ENCODE measurements at regions not wholly inside any gene's neighbourhood (a gene's known extent, or its start where the extent isn't known, plus 50 kb on each side); places are given as distances from the start of the nearest gene placed in this dataset.

DNA sequence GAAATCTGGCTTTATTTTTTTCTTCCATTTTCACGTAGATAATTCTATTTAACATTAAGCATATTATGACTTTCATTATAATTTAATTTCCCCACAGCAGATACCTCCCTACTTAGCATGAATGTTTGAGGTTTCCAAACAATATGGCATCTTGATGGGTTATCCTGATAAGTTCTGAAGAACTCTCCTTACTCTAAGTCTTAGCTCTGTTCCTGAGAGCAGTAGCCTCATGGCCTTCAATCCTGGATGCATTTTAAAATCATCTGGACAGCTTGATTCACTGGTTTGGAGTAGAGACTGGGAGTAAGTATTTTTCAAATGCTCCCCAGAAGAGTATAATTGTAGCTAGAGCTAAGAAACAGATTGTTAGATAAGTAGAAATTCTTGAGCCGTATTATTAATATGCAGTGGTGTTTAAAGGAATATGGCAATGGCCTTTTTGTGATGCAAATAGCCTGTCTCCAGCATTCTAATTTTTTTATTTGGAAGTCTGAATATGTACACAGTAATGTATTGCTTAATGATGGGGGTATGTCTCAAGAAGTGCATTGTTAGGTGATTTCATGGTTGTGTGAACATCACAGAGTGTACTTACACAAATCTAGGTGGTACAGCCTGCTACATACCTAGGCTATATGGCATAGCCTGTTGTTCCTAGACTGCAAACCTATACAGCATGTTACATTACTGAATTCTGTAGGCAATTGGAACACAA is 110.5 kb upstream of the EEF1E1 start:
- DNase-seq = no peak

DNA sequence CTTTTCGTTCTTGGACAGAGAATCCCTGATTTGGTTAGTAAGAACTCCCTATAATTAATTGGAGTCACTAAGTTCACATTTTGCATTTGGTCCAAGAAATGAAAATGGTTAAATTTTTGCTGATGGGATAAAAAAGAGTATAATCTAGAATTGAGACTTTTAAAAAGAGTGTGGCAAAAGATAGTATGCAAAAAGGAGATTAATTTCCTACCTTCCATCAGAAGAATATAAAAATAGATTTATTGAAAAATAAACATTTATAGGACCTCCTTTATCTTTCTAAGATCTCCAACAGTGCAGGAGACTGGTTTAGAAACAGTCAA is 105.5 kb upstream of the EEF1E1 start:
- DNase-seq = no peak

- no peak for DNase-seq
Measured at GRCh38 chr6:8207191-8207868, 105.0 kb upstream of the EEF1E1 start.

GRCh38 chr6:8203337-8203736 is 101.0 kb upstream of the EEF1E1 start:
- DNase-seq = no peak

DNA sequence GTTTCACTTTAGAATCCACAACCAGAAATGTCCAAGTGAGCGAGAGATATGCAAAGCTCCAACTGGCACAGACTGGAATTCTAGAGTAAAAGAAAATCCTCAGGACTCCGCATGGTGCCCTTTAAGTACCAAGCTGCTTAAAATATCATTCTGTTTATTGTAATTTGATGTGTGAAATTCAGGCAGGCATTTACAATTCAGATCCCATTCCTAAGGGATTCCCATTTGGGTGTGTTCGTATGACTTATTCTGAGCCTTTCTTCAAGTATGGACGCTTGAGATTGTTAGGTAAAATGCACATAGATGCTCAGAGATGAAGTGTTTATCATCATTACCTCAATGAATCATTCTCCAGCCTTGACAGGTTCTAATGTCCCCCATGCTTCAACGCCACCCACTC is 99.3 kb upstream of the EEF1E1 start:
- no peak for DNase-seq

DNA sequence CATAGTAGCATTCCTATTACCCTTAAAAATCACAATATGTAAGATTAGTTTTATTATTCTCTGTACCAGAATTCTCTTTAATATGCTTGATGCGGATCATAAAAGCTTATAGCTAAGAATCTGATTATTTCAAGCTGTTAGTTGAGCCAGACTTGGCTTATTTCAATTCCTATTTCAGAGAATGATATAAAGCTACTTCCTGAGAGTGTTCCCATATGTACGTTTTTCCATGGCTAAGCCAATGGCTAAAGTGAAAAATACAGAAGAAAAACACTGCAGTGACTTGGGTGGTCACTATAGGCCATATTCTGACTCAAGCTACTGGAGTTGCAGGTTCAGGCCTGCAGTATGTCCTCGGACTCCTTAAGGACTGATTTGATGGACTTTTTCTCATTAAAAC is 97.9 kb upstream of the EEF1E1 start:
- DNase-seq = no peak

DNA sequence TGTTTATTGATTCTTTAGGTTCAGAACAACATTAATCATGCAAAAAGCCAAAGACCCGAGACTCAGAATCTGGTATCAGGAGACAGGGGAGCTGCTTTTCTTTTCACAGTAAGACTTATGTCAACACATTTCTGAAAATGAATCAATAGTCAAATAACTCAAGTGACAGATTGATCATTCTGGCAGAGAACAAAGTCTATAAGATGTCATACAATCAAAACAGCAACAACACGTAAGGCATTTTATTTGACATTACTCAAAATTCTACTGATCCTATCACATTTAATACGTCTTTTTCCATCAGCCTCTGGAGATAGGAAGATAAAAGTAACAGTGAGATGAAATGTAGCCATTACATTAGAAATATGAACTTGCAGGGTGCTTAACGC is 93.4 kb upstream of the EEF1E1 start:
- no peak for DNase-seq

- DNase-seq = no peak
Measured at GRCh38 chr6:8195040-8195713, 92.8 kb upstream of the EEF1E1 start.

GRCh38 chr6:8194490-8194889 is 92.1 kb upstream of the EEF1E1 start:
- DNase-seq = no peak

- DNase-seq = no peak
Measured at GRCh38 chr6:8193541-8193940, 91.2 kb upstream of the EEF1E1 start.

- DNase-seq = no peak
Measured at GRCh38 chr6:8192597-8192996, 90.2 kb upstream of the EEF1E1 start.

DNA sequence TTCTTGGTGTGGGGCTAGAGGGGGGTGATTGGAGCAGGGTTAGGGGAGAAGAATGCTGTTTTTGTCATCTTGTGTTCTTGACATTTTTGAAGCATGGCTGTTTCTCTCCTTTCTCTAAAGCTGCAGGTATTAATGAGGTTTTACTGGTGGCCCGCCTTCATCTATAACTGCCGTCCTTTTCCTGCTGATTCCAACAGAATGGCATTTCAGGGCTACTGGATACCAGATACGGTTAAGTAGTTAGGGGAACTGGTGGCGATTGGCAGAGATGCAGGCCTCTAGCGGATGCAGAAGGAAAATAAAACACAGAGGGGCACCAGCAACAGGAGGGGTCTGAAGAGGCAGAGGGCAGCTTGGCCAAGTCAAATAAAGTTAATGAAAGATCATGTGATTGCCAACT is 89.7 kb upstream of the EEF1E1 start:
- no peak for DNase-seq

- no peak for DNase-seq
Measured at GRCh38 chr6:8191629-8192028, 89.3 kb upstream of the EEF1E1 start.

DNA sequence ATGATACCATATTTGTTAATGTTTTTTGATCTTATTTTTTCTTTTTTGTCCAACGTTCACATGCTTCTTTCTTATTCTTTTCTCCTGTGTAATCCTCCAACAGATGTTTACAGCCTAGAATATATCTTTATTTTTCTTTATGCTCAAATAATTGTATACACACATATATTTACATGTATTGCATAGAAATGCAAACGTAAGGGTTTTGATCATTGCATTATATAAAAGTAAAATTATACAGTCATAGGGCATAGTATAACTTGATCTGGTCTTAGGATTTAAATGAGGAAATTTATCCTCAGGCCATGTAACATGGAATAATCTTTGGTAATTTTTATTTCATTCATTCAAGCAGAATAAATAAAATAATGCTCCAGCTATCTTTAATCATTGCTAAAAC is 84.9 kb upstream of the EEF1E1 start:
- DNase-seq = no peak

DNA sequence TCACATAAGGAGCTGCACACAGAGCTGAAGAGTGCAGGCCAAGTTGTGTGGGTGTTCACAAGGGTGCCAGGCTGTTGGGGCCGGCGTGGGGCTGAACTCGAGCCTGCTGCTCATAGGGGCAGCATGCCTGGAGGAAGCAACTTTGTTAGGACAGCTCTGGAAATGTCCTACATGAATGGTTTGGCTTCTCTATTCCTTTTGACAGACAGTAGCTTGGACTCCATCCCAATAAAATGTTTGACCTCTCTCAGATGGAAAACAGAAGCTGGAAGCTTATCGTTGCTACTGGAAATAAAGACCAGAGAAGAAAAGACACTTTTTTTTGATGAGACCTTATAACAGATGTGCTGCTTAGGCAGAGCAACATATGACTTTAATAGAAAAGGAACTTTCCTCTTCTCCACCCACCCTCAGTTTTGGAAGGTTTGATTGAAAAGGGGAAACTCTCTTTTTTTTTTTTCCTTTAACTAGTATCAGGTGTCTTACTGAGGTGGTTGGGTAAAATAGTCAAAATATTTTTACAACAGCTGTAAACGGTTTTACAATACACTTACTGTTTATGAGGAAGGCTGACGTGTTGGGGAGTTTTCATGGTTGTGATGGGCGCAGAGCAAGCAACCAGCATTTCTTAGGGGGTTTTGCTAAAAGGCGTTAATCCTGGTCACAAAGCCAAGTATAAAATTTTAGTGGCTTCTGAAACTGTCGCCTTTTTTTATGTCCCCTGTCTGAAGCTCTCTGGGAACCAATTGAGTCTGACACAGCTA is 80.7 kb upstream of the EEF1E1 start:
- DNase-seq = no peak

DNA sequence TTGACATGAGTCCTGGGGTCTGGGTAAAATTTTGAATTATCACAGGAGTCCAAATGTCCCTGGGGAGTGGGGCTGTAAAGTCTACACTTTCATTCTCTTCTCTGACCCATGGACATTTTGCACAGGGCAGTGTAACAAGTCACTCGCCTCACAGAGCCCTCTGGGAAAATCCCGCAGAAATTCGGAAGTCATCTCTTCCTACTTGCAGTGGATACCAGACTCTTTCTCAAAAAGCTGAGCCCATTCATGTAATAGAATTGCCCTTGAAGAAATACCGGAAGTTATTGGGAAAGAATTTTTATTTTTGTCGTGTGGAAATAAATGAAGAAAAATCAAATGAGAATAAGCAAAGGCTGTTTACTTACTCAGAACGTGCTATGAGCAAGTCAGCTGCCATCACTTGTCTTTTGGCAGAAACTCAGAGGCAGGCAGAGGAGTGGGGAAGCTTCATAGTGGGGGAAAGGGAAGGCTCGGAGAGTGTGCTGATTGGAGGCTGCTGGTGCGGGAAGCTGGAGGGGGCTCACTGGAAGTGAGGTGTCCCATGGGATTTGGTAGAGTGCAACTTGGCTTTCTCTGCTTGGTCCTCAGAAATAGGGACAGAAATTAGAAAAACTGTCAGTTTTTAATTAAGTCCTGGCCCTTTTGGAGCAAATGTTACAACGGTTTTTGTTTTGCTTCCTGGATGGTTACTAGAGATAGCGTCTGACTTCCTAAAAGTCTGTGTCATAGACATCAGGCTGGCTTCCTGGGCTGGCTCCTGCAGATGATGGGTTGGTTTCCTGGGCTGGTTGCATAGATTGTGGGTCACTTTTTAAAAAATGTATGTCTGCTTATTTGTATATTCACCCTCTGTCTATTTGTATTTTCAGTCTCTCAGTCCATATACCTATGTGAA is 79.8 kb upstream of the EEF1E1 start:
- DNase-seq = no peak

DNA sequence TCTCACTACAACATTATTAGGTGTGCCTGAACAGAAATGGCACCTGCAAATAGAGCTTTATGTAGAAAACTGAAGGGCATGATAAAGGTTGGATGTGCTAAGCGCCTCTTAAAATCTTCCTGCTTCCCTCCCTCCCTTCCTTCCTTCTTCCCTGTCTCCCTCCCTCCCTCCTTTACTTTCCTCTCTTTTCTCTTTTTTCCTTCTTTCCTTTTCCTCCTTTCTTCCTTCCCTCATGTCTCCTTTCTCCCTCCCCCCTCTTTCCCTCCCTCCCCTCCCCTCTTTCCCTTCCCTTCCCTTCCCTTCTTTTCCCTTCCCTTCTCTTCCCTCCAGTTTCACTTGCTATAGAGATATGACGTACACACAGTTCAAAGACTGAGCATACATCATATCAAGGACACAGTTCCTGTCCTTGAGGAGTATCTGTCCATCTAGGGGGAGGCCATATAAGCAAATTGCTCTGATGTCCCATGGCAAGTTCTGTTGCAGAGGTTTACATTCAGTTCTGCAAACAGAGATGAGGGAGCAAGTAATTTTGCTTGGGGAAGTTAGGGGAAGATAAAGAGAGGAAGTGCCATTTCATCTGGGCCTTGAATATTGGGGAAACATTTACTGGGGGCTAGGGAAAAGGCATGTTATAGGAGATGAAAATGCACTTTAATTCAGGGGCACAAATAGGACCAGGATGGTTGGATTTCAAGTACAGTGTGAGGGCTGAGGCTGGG is 79.0 kb upstream of the EEF1E1 start:
- no peak for DNase-seq

DNA sequence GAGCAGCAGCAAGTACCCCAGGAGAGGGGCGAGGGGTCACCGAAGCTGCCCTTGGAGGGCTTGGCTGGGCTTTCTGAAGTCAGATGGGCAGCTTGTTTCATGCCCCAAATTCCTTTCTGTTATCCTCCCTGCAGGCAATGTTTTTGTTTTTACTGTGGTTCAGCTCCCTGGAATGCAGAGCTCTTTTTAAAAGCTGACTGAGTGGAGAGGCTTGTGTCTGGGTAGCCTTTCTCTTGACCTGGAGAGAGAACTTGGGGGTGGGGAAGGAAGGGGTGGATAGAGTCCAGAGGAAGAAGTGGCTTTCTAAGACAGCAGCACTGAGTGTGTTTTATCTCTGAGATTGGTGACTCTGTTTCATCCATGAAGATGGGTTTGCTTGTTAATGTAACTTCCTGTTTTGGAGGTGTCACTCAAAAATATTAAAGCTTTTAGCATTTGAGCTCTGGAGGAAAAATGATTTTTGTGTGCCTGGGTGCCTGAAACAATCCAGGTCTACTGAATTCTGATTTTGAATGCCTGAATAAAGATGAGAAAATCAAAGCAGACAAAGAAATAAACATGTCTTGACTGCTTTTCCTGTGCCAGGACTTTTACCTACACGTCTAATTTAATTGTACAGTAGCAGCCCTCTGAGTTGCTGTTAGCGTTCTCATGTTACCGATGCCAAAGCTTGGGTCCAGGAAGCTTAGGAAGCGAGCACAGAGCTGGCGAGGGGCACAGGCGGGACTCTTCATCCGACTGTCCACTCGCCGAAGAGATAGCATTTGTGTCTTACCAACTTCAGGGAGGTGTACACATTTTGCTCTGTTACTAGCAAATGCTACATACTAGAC is 78.2 kb upstream of the EEF1E1 start:
- no peak for DNase-seq

DNA sequence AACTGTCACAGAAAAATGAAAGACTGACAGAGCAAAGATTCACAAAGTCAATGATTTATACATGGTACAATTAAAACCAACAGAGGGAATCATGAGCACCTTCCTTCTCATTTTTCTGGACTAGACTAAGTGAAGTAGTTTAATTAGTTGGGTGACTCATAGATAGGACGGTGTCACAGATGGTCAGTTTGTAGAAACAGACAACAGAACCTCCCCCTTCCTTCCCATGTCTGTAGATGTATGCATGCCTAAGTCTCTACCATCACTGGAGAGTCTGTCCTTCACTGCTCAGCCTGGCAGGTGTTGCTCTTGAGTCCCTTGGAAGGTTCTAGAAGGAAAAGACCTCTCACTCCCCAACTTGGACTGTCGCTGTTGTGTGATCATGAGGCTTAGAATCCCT is 75.4 kb upstream of the EEF1E1 start:
- DNase-seq = no peak

DNA sequence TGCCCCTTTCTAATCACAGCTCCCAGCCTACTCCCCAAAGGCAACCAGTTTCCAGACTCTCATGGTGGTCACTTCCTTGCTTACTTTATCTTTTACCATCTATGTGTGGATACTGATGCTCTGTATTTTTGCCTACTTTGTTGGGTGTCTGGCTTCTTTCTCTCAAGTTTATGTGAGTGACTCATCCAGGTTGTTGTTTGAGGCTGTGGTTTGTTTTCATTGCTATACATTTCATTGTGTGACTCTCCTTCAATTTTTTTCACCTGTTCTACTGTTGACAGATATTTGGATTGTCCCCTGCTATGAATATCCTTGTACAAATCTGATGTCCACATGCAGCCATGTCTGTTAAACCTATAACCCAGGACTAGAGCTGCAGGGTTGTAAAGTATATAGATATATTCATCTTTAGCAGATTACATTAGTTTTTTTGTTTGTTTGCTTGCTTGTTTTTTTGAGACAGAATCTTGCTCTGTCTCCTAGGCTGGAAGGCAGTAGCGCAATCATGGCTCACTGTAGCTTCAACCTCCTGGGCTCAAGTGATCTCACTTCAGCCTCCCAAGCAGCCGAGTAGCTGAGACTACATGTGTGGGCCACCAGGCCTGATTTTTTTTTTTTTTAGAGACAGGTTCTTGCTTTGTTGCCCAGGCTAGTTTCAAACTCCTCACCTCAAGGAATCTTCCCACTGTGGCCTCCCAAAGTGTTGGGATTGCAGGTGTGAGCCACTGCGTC is 72.9 kb upstream of the EEF1E1 start:
- no peak for DNase-seq

Data from activated naive CD4-positive, alpha-beta T cell (primary cell).